KBM-7 (cell line): ENCODE measurements at regions not wholly inside any gene's neighbourhood (a gene's known extent, or its start where the extent isn't known, plus 50 kb on each side); places are given as distances from the start of the nearest gene placed in this dataset.
"Not testable (repeated sequence)": the region's sequence is repeated elsewhere in the genome, so short reads cannot be mapped to it uniquely, and the experiment has no call there.

ENCODE experiments used
- DNase-seq: peaks from one replicate; pipeline ENCODE4 v3.0.0-alpha.2; 2015
- in situ Hi-C: fragments of 300-500 bp; cut with MboI; formaldehyde crosslinking; loops from 2 replicates; pipeline ENCODE4 v1.14.3; 2020; ENCODE audit warnings: low sequenced_read_pairs, low pct_unique_long_range_greater_than_20kb, mixed read lengths

- DNase-seq, in situ Hi-C loops: not testable (repeated sequence)
These were observed 878.9 kb upstream of the GOT2 start for GRCh38 chr16:59612910-59613620.

GRCh38 chr16:59612094-59612493 lies 878.0 kb upstream of the GOT2 start:
- DNase-seq: no peak
- in situ Hi-C loops: no loop called here

DNA sequence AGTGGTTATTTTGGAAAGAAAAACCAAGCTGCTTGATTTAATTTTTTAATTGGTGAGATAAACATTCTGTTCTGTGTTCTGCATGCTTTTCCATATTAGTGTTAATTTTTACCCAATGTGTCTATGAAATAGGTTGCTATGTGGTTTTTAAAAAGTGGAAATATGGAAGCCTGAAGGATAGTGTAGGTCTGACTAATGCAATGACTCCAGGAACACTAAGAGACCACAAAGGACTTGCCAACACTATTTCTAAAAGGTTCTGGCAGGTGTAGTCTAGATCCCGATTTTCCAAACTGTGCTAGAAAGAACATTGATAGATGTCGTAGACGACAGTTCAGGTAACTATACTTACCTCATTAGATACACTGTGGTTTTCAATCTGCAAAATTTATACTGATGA lies 877.4 kb upstream of the GOT2 start:
- no peak for DNase-seq
- in situ Hi-C loops: no loop called here

GRCh38 chr16:59605706-59606105 lies 871.6 kb upstream of the GOT2 start:
- in situ Hi-C loops: no loop called here
- DNase-seq: no peak

DNA sequence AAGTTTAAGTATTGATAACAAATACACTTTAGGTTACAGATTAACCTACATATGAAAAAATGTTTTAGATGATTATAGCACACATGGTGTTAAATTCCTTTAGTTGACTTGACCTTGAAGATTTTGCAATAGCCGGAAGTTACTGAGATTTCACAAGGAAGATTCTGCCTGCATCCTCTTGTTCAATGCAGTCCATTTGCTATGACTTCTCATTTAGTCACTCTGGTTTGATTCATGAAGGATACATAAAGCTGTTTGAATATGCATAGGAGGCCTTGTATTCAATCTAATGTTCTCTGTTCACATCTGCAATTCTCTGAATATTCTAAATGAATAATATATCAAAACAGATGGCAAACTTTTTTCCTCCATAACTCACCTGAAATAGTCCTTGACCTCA lies 870.2 kb upstream of the GOT2 start:
- in situ Hi-C loops: no loop called here
- no peak for DNase-seq

DNA sequence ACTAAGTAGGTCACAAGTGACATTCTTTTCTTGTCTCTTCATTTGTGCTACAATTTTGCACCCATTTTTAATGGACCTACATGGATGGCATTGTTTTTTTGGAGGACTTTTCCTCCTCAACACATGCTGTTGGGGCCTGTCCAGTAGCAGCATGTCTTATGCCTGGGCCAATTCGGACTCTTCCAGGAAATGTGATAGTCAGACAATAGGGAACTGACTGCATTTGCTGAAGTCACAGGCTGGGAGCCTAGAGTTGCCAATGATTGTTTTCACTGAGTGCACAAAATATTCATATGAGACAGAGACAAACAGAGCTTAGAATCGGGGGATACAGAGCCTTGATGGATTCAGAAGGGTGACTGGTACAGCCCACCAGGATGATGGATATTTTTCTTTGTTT lies 867.3 kb upstream of the GOT2 start:
- no peak for DNase-seq
- in situ Hi-C loops: no loop called here

- in situ Hi-C loops: no loop called here
- no peak for DNase-seq
These were observed 863.2 kb upstream of the GOT2 start for GRCh38 chr16:59597269-59597668.

- in situ Hi-C loops: no loop called here
These were observed 862.6 kb upstream of the GOT2 start for GRCh38 chr16:59596693-59597092.

GRCh38 chr16:59593194-59593661 lies 859.1 kb upstream of the GOT2 start:
- no peak for DNase-seq
- in situ Hi-C loops: no loop called here

More at GRCh38 chr16:59596693-59597092, 862.6 kb upstream of the GOT2 start:
- DNase-seq: no peak

DNA sequence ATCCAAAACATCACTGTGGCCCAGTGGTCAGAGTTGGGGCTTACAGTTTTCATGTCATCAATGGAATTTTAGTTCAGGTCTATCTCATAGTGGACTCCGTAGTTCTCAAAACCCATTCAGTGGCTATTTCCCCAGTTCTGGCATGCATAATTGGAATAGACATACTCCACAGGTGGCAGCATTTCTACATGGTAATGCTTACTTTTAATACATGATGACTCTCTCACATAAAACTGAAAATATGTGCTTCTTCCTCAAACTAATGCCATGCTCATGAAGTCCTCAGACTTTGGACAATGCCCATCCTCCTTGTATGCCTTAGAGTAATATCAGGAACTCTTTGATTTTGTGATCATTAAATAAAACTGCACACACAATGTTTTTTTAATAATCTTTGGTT lies 857.4 kb upstream of the GOT2 start:
- no peak for DNase-seq
- in situ Hi-C loops: no loop called here

DNA sequence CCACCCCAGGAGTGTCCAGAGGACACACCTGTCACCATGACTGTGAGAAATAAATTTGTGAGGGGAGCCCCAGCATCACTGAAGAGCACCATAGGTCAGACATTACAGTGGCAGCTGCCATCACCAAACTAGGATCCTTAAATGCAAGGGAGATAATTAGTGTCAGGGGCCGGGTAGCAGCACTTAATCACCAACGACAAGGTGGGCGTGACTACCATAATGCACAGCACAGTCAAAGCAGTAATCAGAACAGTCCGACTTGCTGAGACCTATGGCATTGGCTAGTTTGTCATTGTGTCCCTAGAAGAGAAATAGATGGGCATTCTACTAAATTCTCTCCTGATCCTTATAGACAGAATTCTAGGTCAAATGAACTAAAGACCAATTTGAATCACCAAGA lies 856.7 kb upstream of the GOT2 start:
- in situ Hi-C loops: no loop called here

DNA sequence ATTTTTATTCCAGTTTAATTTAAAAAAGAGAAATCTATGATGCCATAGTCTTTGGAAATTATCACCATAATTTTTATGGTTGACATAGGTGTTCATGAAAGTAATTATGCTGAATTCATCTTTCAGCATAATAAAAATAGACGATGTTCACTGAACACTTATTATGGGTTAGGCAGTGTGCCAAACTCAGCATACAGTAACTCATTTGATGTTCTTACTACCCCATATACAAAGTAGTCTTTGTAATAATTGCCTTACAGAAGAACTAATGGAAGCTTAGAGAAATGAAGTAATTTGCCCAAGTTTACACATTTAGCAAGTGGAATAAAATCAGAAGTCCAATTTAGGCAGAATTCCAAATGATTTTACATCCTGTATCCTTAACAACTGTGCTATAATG lies 852.2 kb upstream of the GOT2 start:
- in situ Hi-C loops: no loop called here
- no peak for DNase-seq

More for the DNA sequence above, 856.7 kb upstream of the GOT2 start:
- no peak for DNase-seq

DNA sequence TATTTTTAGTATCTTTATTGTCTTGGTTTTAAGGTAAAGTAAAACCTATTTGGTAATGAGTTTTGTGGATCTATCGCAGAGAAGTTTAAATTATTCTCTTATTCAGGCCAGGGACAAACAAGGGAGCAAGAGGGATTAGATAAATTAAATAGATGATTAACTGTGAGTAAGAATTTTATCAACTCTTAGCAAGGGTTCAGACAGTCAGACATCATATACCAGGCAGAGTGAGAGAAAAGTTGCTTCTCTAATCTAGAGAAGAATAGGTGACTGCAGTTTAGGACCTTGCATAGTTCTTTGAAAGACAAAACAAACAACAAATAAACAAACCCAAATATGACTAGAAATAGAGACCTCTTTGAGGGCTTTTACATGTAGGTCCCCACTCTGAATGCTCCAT lies 840.2 kb upstream of the GOT2 start:
- in situ Hi-C loops: no loop called here
- no peak for DNase-seq

DNA sequence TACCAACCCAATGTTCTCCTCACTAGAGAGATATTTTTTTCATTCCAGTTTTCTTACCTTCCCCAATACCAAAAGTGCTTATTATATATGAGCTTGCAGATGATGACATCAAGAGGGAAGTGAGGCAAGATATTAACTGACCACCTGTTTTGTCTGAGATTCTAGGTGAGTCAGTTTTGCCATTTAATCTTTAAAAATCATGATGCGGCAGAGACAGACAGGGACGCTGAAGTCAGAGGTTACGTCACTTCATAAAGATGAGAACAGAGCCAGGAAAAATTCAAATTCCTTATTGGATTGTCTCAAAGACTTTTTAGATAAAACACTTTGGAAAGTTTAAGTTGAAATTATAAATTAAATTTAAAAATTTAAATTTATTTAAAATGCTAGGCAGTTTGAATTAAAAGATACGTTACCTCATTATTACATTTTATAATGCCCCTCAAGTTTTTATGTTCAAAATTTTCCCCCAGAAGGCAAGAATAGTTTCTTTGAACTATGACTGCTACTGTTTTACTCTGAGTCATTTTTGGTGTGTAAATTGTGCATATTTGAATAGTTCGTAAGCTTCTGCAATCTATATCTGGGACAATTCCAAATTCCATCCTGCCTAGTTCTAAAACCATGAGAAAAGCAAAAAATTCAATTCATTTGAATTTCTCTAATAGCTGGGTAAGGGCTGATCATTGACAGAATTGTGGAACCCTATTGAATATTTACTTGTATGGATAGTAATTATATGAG lies 839.6 kb upstream of the GOT2 start:
- in situ Hi-C loops: no loop called here
- DNase-seq: no peak

- in situ Hi-C loops: no loop called here
- DNase-seq: no peak
These were observed 833.4 kb upstream of the GOT2 start for GRCh38 chr16:59567496-59567895.

- DNase-seq: no peak
- in situ Hi-C loops: no loop called here
These were observed 832.3 kb upstream of the GOT2 start for GRCh38 chr16:59566446-59566845.

DNA sequence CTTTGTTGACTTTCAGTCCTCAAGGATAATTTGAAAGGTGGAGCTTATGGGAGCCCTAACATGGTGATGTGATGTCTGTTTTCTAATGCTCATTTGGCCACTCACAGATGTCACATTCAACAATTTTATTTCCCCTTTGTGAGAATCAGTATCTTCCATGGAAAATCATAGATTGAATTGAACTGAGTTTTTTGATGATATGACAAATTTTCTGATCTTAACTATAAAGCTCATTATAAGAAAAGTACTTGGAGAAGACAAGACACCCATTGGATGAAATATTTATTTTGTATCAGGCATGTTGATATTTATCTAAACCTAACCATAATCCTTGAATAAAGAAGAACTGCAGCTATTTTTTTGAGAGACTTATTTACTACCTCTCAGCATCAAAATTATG lies 824.6 kb upstream of the GOT2 start:
- no peak for DNase-seq
- in situ Hi-C loops: no loop called here

GRCh38 chr16:59552164-59552563 lies 818.0 kb upstream of the GOT2 start:
- in situ Hi-C loops: no loop called here
- no peak for DNase-seq

DNA sequence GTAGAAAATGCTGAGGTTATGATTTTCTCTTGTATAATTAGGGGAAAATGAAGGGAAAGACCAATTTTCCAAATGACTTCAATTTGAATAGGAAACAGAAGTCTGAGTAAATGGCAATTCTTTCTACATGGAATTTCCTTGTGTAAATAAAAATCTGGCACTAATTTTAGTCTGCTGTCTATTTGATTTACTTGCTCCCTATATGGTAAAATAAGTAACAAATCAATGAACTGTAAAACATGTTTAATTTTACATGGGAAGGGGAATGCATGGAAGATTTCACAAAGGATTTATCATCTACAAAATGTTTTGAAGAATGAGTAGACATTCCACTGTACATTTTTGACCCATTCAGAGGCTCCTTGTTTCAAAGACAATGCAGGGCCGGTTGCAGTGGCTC lies 811.6 kb upstream of the GOT2 start:
- in situ Hi-C loops: no loop called here
- DNase-seq: no peak

DNA sequence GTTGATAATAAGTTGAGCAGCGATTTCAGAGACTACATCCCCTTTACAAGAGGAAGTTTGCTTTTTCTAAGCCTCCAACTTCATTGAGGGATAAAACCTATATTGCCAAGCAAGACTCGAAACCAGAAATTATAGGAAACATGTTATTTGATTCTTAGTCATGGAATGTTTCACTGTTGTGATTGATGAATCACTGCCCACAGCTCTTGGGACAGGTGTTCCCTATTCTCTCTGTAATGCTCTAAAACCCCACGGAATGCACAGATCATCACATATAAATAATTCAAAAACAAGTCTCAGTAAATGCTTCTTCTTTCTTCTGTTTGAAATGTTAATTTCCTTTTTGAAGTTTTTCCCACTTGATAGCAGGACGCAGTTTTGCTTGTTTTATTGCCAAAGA lies 809.5 kb upstream of the GOT2 start:
- in situ Hi-C loops: no loop called here
- DNase-seq: no peak

GRCh38 chr16:59540621-59541020 lies 806.5 kb upstream of the GOT2 start:
- in situ Hi-C loops: no loop called here
- no peak for DNase-seq
